Dedifferentiated amniotic fluid mesenchymal stem cell (primary cell): ENCODE measurements at regions not wholly inside any gene's neighbourhood (a gene's known extent, or its start where the extent isn't known, plus 50 kb on each side); places are given as distances from the start of the nearest gene placed in this dataset.
A peak's percentile ranks its signal among the peaks of the same experiment; 100 is the strongest.

Experiments
- DNase-seq: peaks from one replicate; pipeline ENCODE4 v3.0.0-alpha.2; 2016; ENCODE audit errors: extremely low spot score

DNA sequence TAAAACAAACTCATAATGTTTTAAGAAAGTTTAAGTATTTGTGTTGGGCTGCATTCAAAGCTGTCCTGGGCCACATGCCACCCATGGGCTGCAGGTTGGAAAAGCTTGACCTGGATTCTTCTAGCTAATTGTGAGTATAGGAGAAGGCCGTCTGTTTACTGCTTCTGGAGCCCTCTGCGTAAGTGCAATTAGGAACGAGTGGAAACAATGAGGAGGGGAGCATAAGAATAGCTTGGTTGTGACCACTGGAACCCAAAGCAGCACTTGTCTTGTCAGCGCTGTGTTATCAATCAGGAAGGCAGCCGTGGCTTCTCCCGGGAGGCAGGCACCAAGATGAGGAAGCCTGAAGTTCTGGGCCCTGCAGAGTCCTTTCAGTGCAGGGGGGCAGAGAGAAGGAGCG lies 110.4 kb upstream of the MBNL2 start:
- DNase-seq, result no peak

DNA sequence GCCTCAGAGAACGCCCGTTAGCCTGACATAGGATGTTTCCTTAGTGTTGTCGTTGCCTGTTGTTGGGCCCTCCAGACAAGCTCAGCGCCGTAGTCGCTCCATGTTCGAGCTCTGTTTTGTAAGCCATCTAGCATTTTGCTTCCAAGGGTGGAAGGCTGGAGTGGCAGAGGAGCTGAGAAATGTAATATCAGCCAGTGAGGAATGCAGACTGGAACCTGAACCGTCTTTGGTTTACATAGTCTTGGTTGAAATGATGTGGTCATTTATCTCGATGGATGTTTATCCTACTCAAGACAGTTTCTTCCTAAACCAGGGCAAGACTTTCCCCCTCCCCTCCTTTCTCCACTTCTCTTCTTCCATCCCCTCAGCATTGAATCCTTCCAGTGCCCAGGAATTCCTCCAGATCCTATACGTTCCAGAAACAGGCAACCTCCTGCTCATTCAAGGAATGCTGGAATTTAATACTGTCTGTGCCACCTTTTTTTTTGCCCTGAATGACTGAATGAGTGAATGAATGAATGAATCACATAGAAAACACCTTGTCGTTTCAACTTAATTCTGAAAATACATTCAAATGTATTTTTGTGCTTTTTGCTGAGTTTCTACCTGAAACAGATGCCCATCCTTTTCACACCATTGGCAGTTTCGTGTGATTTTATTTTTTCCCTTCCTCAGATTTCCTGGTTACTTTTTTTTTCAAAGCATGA lies 109.5 kb upstream of the MBNL2 start:
- DNase-seq, result peak; percentile 26

DNA sequence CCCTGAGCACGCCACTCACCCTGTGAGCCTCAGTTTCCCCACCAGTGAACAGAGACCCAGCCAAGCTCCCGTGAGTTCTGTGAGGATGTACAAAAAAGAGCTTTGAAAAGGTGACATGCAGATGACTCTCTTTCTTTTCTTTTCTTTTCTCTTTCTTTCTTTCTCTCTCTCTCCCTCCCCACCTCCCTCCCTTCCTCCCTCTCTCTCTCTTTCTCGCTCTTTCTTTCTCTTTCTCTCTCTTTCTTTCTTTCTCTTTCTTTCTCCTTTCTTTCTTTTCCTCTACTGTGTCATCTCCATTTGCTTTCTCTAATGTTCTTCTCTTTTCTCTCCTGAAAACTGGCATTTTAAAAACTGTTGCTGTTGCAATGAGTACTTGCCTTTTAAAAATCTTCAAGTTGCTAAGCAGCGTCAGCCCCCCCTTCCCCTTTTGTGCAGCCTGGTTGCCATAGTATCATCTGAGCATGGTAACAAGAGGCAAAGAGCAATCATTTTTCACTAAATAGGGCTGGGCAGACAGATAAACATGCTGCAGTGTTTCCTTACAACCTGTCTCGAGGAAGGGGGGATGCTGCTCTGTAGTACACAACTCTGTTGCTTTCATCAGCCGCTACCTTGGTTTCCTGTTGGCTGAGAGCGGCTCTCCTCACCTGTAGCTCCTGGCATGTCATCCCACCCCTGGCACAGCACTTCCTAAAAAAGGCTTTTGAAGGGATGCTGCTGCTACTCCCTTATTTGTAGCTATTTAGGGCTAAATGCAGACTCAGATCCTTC lies 108.7 kb upstream of the MBNL2 start:
- no peak for DNase-seq

DNA sequence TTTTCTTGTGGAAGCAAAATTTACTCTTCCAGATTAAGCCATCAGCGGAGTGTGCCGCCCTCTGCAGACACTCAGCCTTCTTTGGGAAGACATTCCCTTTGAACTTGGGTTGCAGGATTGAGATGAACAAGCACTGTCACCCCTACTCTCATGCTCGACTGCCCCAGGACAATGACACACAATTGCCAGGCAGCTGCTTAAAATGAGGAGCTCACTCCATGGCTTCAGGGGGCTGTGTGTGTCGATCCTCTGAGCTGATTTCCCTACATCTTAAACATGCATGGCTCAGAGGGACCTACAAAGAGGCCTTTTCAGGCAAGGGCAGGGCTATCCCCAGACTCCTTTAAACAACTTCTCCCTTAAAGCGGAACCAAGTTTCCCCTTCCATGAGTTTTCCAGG lies 107.5 kb upstream of the MBNL2 start:
- no peak for DNase-seq

DNA sequence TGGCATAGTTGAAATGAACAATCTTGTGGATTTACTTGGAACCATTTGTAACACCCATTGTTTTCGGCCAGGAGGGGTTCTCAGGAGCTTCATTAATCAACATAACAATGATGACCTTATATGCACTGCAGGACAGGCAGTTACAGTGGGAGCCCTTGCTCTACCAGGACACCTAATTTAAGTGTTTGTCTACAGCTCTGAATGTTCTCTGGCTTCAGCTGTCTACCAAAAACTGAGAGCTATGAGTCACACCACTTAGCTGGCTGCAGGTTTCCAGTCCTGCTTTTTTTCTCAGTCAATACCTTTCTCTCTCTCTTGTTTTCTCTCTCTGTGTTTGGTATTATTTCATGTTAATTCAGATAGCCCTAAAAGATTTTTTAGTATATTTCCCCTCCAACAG lies 105.4 kb upstream of the MBNL2 start:
- no peak for DNase-seq

DNA sequence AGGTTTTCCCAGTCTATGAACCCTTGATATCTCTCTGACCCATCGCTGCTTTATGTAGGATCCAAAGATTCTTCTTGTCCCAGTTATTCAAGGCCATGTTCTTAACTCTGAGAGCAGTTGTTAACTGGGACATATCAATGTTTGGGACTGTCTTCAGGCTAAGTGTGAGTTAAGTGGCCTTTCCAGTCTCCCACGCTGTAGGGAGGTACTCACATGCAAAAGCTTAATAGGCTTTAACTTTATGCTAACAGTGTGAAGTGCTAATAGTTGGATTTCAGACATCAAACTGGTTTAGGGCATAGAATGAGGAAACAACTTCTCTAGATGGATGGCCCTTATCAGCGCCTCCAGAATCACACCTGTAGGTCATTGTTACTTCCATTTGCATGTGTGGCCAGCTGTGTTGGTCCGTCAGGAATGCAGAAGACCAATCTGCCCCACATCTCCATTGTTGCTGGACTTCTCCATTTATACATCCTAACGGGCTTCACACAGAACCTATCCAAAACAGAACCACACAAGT lies 104.7 kb upstream of the MBNL2 start:
- DNase-seq, result no peak

DNA sequence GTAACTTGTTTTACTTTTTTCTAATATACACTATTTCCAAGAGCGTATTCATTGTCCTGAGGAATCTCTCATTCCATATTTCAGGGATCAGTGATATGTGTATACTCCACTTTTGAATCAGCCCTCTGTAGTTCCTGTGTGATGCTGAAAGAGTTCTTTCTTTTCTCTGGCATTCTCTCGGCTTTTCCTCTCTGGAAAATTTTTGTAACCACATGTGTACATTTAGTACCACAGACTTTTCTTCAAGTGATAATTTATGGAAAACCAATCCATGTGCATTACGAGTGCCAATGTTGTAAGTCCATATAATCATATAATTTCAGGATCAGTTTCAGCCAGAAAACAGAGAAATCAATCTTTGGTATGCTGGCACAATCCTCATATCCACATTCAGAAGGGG lies 102.2 kb upstream of the MBNL2 start:
- no peak for DNase-seq

DNA sequence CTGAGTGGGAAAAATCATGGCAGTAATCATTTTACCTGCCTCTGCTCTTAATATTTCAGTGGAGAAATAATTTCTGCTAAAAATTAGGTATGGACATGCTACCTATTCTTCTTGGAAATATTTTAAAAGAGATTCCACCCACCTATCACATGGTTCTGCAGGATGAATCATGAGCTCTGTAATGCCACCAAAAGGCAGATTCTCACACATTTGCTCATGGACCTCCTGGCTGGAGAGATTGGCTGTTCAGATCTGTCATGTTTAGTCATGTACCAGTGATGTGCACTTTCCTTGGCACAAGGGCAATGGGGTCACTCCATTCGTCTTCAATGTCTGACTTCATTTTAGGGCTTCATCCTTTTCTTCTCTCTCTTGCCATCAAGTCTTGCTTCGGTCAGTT lies 101.8 kb upstream of the MBNL2 start:
- no peak for DNase-seq

DNA sequence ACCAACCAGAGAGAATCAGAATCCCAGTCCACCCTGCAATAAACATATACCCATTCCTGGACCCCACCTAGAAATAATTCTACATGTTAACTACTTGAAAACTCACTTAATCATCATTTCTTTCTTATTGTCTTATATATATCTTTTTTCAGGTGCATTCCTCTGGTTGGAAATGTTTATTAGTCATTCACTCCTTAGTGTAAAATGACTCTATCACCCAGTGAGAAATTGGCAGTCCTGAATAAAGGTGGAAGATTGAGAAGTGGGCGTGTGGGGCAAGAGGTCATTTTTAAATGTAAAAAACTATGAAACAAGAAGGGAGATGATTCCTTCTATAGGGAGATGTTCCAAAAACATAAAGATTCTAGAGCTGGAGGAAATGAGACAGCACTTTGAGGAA lies 101.2 kb upstream of the MBNL2 start:
- DNase-seq, result no peak

DNA sequence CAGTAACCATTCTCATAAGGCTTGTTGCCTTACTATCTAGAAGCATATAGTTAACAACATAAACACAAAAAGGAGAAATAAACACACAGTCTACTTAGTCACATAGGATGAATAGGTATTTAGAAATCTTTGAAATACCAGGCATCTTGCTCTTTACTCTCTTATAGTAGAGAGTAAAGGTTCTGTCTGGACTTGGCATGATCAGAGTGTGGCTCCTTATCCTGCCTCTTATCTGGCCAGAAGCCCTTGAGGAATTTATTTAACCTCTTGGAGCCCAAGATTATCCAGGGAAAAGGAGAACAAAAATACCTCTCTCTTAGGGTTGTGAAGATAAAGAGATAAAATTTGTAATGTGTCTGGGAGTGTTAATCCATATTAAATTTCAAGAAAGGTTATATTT lies 100.2 kb upstream of the MBNL2 start:
- no peak for DNase-seq

DNA sequence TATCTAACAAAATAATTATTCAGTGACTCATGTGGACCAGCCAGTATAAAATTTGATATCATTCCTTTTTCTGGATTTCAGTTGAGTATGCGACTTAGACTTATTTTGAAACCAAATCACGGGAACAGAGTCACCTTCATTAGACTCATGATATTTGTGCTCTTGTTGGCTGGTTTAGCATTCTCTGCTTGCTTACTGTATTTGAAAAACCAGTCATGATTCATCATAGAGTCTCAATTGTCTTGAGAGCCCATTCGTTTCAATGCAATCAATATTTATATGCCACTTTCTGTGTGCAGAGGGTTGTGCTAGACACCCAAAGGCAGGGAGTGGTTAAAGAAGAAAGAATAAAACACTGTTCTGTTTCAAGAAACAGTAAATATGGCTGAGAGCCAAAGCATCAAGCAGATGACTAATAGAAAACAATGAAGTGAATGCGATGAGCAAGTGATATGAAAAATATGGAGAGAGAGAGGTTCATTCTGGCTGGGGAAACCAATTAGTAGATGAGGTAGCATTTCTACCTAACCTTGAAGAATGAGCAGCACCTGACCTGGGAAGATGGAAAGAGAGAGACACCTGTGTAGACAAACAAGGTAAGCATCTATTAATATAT lies 99.6 kb upstream of the MBNL2 start:
- DNase-seq, result peak; percentile 49

DNA sequence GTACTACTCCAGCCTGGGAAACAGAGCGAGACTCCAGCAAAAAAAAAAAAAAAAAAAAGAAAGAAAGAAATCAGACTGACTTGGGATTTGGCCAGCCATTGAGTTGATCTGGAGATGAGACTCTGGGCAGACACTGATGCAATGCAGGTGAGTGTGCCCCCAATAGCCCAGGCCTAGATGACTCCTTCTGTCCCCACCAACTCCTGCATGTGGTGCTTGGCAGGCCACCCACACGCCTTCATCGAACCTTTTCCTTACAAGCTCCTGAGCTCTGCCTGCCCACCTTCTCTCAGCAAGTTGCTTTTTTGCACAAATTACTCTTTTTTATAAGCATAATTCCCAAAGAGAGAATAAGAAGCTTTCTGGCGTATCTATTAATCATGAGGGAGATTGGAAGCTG lies 97.9 kb upstream of the MBNL2 start:
- DNase-seq, result no peak

DNA sequence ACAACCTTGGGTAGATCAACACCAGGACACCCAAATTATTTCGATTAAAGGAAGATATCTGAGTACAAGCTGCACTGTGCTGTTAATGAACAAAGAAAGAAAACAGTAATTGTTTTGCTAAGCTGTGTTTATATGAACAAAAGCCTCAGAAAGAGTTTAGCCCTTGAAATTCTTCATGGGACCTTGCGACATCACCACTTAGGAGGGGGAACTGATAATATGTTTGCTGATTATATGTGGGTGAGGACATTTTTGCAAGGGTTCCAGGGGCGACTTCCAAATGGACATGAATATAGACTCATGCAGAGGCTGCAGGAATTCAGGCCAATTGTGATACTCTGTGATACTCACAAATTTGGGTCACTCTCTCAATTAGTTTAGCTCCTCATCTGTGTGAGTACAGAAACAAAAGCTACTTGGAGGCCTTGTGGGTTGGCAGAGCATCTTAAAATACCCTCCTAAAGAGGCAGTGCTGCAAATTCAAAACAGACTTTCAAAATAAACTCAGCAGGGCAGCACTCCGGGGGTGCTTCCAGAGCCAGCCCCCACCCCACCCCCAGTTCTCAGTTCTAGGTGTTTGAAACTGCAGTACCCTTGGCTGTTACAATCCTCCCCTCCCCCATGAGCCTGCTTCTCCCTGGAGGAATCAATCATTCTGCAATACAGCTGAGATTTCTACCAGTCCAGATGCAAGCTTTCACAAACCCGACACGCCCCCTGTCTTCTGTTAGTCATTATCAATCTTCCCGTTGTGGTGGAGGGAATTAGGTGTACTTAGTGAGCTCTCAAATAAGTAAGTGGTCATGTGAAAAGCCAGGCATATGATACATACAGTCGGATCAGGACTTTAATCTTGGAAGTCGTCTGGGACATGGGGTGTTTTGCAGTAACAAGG lies 97.0 kb upstream of the MBNL2 start:
- DNase-seq, result peak; percentile 70

DNA sequence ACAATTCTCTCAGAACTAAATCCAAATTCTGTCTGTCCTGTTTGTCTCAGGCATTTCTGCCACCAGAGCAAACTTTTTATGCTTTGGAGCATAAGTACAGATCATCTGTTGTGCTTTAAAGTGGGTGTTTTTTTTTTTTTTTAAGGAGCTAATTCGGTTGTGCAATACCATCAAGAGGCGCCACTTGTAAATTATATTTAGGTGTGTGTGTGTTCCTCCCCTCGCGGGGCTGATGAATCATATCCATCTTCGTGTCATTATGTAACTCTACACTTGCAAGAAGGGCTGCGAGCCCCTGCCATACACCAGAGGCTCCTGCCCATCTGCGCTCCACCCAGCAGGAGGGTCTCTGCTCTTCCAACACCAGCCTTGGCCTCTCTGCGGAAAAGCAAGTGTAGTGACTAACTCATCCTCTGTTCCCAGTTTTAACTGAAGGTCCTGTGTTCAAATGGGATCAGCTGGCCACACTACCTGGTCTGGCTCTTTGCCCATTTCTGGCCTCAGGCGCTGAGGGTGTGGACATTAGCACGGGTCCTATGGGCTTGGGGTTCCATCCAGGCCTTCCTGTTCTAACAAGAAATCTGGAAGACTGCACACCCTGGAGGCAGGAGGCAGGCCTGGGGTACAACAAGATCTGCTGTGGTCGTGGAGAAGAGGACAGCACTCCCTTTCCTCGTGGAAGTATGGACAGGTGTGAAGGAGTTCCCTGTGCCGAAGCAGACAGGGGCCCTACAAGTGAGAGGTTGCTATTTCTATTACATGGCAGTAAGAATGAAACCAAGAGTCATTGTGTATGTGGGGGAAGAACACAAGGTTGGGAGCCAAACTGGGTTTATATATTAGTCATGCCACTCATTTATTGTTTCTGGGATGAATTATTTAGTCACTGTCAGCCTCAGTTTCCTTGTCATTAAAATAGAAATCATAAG lies 96.1 kb upstream of the MBNL2 start:
- DNase-seq, result peak; percentile 31

DNA sequence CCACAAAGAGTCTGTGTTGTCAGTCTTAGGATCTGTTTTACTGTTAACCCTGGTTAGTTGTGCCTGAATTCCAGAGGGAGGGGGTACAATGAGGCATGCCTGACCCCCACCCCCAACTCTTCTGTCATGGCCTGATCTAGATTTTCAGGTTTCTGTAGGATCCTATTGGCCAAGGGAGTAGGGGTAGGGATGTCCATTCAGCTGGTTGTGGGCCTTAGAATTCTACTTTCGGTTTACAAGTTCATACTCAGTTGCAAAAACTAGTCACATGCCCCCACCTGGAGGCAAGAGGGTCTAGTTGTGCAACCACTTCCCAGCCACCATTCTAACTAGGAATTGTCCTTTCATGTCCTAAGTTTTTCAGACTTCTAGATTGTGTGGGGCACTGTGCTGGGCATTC lies 94.3 kb upstream of the MBNL2 start:
- no peak for DNase-seq

DNA sequence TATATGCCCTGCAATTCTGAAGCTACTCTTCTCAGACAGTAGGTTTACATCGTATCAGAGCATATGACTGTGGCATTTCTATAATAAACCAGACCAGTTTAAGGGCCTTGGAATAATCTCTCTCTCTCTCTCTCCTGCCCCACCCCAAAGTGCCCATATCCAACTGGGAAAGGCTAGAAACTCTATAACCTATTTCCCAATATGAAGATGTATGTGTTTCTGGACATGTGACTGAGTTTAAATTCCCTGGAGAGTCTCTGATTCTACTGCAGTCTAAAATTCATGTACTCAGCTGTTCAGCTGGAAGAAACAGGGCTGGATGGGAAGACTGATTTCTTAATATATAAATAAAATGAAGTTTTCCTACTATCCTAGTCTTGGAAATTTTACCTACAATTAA lies 91.9 kb upstream of the MBNL2 start:
- no peak for DNase-seq

DNA sequence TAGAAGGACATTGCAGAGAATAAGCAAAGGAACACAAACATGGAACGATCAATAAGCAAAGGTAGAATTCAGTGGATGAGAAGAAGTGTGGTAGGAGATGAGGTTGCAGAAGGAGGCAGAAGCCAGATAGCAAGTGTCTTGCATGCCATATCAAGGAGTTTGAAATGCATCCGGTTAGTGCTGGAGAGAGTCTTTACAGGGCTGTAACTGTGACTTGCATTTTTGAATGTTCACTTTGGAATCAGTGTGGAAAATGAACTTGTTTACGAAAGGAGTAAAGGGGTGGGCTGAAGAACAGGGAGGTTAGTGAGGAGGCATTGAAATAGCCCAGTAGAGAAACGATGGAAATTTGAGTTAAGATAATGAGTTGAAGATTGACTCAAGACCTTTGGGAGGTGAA lies 90.7 kb upstream of the MBNL2 start:
- DNase-seq, result no peak

DNA sequence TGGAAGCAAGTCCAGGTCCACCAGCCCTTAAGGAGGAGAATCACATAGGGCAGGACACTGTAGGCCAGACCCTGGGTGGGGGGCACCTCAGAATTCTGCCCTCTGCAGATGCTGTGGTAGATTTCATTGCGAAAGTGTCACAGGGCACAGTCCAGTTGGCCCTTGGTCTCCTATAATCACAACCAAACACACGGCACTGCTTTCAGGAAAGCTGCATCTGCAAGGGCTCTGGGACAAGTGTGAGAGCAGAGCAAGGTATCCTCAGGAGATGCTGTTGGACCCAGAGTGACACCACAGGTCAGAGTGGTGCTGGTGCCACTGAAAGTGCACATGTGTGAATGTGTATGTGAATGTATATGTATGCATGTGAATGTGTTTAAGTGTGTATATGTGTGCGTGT lies 88.6 kb upstream of the MBNL2 start:
- DNase-seq, result no peak

DNA sequence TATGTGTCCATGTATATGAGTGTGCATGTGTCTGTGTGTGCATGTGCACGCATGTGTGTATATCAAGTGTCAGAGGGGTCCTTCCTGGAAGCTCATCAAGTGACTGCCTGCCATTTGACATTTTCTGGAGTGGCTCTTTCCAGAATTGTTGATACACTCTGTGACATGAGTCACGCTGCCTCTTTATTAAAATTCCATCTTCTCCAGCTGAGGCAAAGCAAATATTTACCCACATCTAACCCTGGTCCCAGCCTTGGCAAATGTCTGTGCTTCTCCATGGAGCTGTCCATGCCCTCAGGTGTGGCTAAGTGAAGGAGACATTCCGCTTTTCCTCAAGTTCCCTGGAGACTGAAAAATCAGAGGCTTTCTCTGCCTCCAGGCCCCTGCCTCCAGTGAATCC lies 88.2 kb upstream of the MBNL2 start:
- DNase-seq, result no peak

DNA sequence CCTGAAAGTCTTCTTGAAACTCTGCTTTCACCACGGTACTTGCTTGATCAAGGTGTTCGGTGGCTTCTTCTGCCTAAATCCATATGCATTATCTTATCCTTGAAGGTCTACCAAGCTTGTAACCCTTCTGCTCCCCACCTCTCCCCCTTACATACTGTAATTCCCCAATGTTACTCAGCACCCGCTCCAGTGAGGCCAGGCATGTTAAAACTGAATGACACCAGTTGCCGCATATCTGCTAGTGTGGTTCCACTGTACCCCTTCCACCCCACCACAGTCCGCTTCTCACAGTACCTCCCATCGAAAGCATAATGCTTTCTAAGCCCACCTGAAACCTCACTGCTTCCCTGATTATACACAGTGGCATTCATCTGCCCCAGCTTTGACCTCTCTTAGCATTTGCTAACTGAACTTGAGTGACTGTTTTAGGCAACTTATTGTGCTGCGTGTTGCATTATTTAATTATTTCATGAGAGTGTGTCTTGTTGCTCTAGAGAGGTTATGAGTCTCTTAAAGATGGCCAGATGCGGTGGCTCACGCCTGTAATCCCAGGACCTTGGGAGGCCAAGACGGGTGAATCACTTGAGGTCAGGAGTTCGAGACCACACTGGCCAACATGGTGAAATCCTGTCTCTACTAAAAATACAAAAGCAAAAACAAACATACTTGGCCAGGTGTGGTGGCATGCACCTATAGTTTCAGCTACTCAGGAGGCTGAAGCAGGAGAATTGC lies 87.6 kb upstream of the MBNL2 start:
- no peak for DNase-seq
